ENCODE measurements at regions not wholly inside any gene's neighbourhood (a gene's known extent, or its start where the extent isn't known, plus 50 kb on each side); places are given as distances from the start of the nearest gene placed in this dataset.

GRCh38 chrX:33725535-33726210 is 406.4 kb downstream of the FAM47A start:
- TF ChIP-seq POLR2A (IDR thresholded peaks at IDR 0.05) (no peak), CTCF (IDR thresholded peaks at IDR 0.05) (no peak), POLR2AphosphoS5 (IDR thresholded peaks at IDR 0.05; ENCODE audit: insufficient read depth in 1 of 2, low read depth in 1 of 2) (no peak)
